IPS-11a (cell line): ENCODE measurements at regions not wholly inside any gene's neighbourhood (a gene's known extent, or its start where the extent isn't known, plus 50 kb on each side); places are given as distances from the start of the nearest gene placed in this dataset.
"Not testable (repeated sequence)": the region's sequence is repeated elsewhere in the genome, so short reads cannot be mapped to it uniquely, and the experiment has no call there.

Experiments
- H3K4me3 ChIP-seq: one replicate; pipeline ENCODE4 v1.5.1; 2013; ENCODE audit warnings: low read depth, low read length, control low read depth

DNA sequence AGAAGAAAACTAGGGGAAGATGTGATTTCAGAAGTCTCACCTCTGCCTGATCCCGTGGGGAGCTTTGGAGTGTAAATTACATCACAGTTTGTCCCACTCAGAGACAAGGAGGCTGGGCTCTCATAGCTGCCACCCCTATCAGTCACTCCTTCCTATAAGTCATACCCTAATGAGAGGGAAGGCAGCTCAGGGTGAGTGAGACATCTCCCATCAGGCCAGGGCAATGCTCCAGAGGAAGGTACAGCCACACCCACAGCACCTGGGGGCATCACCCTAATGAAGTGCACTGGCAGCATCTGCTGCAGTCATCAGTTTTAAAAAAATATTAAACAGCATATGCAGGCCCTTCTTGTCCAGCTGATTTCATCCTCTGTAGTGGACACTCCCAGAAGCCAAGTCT is 223.1 kb upstream of the NBPF12 start:
- not testable (repeated sequence) for H3K4me3 ChIP-seq

DNA sequence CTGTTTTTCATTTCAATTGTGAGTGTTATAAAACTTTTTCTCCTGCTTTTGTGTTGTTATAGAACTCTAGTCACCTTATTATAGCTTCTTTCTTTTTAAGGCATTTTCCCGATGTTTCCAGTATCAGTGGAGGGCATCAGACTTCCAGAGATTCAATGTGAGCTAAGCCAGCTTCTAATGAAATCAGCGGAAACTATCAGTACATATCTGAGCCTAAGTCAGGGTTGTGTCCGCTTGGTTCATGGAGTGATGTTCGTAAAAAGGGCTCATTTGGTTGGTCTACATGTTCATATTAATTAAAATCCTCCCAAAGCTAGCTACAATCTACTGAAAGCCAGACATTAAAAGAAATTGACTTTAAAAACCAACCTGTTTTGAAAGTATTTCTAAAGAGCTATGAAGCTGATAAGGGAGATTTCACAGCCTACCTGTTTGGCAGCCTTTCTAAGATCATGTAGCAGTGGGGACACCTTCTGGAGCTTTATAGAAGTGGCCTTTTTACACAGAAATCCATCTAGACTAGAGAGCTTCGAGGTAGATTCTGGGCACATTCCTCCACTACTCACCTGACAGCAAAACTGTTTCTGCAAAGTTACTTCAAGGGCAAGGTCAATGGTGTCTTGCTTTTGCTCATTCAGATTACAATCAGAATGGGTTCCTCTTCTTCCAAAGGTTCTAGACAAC is 227.1 kb upstream of the NBPF12 start:
- H3K4me3 ChIP-seq = not testable (repeated sequence)

DNA sequence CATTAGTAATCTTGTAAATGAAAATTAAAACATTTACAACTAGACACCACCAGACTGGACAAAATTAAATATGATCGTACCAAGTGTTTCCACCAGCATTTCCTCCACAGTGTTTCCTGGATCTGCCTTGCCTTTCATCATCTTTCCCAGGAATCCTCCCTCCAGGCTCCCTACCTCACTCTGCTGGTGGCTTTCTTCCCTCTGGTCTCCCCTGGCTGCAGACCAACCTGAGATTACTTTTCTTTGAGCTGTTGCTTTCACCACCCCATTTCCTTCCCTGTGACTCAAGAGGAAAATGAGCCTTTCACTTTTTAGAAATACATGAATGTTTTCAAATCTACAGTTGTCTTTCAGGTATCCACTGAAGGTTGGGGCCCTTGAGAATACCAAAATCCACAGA is 228.8 kb upstream of the NBPF12 start:
- H3K4me3 ChIP-seq = not testable (repeated sequence)

DNA sequence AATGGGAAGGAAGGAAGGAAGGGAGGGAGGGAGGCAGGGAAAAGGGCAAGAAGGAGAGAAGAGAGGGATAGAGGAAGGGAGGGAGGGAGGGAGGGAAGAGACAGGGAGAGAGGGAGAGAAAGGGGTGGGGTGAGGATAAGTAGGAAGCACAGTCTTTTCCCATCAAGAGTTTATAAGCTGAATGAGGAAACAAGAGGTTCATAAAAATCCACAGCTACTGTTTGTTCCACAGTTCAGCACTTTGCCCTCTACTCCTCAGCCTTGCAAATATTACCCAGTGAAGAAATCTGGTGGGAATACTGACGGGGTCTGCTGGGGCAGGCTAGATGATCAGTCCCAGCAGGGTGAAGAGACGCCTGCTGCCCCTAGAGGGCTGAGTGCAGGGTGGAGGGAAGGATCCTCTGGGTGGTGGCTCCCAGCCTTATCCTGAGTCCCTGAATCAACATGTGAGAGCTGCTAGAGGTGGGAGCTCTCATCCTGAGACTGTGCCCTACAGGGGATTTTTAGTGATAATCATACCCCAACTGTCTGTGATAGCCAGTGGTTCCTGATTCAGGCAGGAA is 233.9 kb upstream of the NBPF12 start:
- H3K4me3 ChIP-seq = not testable (repeated sequence)

DNA sequence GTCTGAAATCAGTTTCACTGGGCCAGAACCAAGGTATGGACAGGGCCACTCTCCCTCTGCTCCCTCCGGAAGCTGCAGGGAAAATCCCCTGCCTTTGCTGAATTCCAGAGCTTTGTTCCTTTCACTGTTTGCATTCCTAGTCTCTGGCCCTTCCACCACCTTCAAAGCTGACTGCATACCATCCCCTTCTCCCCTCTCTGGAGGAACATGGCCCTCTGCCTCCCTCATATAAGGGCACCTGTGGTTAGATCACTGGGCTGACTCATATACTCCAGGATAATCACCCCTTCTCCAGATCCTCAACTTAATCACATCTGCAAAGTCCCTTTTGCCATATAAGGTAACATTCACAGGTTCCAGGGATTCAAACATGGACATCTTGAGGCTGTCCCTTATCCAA is 236.8 kb upstream of the NBPF12 start:
- not testable (repeated sequence) for H3K4me3 ChIP-seq

DNA sequence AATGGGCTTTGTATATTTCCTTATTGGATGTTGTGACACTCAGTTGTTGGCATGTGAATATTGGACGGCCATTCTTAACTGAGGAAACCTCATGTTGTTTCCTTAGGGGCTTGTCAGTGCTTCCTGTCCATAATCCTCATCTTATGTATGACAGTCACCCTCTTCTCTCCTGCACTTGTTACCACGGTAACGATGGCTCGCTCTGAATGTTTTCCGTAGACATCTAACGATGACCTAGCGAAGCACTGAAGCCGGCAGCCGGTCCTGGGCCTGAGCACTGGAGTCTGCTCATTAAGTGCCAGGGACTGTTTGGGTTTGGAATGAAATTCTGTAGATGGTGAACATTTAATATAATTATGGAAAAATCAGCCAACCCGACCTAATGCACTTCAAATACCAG is 242.7 kb upstream of the NBPF12 start:
- not testable (repeated sequence) for H3K4me3 ChIP-seq

DNA sequence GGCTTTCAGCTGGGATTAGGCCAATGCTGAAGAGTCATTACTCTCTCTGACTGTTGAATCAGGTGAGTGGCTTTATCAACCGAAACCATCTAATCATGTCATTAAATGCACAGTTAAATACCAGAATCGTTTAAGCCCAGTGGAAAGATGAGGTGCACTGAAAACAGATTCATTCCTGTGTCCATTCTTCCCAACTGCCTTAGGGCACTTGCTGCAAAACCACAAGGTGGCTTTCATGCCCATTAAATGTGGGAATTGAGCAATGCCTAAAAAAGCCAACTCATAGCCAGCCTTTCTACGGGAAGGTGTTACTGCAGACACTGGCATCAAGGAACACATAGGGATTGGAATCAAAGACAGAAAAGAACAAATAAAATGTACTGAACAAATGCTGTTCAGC is 246.3 kb upstream of the NBPF12 start:
- not testable (repeated sequence) for H3K4me3 ChIP-seq

DNA sequence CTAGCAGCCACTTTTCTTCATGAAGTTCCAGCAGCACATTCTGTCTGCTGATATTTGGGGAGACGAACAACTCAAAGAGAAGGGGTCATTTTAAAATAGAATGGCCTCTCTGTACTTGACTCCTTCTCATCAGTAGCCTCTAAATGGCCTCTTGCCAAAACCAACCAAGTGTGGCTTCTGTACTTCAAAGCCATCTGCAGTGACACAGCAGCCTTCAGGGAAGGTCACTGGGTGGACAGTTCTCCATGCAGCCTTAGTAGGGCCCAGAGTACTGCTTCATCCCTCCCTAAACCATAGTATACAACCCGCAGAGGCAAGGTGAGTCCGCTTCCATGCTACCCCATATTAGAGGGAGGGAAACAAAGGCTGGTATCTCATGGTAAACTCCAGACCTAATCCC is 249.2 kb upstream of the NBPF12 start:
- not testable (repeated sequence) for H3K4me3 ChIP-seq

DNA sequence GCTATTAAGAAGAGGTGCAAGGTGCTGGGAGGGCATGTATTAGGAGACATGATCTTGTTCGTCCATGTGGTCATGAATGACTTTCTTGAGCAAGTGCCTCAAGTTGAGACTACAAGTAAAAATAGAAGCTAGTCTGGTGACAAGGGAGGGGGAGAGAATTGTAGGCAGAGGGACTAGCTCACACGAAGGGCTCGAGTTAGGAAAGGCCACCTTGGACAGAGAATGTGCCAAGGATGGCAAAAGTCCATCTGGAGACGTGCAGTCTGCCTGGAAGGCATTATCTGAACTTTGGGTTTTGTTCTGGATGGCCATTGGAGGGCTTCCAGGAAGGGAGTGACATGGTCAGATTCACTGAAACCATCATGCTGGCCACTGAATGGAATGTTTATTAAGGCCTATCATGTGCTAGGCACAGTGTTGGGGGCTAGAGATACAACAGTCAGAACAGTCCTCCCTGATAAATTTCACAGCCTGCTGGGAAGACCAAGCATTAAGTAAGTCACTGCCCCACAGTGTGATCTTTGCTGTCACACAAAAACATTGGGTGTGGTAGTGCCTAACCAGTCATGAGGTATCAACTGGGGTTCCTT is 251.3 kb upstream of the NBPF12 start:
- H3K4me3 ChIP-seq = not testable (repeated sequence)

DNA sequence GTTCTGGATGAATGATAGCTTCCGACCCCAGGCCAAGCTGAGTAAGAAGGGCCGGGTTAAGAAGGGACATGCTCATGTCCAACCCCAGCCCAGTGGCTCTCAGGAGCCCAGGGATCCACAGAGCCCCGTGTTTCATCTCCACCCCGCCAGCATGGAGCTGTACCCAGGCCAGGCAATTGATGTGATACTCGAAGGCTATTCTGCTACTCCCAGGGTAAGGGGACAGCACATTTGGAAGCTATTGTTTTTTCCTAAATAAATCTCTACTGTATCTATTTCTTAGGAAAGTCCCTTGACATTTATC is 255.0 kb upstream of the NBPF12 start:
- not testable (repeated sequence) for H3K4me3 ChIP-seq

DNA sequence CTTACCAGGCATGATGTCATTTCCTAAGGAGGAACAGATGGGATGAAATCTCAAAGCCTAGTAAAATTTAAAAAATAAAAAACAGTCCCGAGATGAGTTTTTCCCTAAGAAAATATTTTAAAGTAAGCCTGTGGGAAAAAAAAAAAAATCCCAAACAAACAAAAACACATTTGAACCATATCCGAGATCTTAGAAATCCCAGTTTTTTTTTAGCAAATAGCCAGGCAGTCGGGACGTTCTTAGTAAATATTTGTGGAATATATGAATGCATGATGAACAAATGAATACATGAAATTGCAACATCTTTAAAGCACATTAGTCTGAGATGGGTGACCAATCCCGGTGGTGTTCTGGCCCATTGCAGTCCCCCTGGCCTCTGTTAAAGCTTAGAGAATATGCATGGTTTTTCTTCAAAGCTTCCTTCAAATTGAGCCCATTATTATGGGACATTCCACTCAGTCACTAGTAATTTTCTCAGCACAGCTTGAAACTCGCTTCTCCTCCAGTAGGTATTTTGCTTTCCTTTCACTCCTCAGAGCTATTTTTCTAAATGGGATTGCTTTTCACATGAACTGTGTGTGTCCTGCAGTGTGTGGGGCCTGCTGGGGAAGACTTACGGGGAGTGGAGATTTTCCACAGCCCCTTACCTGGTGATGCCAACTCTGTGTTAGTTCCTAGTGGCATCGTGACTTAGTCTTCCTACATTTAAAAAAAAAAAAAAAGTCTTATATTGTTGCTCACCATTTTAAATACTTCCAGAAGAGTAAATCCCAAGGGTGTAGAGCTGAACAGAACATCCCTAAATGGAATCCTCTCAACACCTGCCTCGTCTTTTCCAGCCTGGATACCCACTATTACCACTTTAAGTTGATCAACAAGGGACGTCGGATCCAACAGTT is 255.6 kb upstream of the NBPF12 start:
- H3K4me3 ChIP-seq = not testable (repeated sequence)

DNA sequence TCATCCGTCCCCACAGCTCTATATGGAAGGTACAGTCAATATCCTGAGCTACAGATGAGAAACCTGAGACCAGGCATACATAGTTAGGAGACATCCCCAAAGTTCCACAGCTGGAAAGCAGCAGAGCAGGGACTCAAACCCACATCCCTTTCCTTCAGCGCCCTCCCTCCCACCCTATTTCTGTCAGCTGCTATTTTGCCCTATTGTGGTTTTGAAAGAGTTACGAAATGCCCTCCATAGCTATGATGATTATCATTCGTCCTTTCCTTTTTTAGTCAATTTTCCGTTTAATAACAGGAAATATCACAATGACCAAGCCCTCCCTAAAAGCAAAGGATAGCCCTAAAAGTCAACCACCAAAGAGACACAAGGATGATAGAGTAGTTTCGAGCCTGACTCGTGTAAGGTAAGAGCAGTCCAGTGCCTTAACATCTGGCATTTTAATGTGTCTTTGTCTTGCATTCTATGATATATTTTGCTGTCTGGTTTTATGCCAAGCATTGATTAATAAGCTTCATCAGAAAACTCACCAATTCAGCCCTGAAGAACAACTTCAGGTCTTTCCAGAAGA is 264.3 kb upstream of the NBPF12 start:
- H3K4me3 ChIP-seq = not testable (repeated sequence)

DNA sequence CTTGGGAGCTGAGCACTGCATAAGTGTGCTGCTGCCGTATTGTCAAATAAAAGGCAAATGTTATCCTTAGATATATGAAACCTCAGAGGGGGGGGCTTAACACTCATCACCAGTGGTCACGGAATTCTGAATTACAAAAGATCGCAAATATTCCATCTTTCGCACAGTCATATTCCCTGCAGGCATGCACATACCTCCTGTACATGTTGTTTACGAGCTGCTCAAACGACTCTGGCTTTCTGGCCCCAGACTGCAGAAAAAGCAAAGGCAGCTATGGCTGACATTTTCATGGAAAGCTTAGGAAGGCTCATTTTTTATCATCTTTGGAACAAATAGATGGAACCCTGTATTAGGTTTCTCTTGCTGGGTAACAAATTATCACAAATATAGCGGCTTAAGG is 265.5 kb upstream of the NBPF12 start:
- not testable (repeated sequence) for H3K4me3 ChIP-seq

DNA sequence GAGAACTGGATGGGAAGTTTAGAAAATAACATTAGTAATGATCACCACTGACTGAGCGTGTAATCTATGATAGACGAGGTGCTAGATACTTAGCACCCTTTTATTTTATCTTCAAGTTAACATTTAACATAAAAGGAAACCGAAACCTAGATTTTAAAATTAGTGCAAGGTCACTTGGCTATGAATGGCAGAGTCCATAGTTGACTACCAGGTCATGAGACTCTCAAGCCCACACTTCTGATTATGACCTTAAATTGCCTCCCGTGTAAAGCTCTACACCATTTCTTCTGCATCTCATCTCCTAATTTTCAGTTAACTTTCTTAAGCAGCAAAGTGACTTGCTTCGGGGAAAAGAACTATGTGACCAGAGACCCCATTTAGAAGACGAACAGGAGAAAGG is 266.5 kb upstream of the NBPF12 start:
- not testable (repeated sequence) for H3K4me3 ChIP-seq

DNA sequence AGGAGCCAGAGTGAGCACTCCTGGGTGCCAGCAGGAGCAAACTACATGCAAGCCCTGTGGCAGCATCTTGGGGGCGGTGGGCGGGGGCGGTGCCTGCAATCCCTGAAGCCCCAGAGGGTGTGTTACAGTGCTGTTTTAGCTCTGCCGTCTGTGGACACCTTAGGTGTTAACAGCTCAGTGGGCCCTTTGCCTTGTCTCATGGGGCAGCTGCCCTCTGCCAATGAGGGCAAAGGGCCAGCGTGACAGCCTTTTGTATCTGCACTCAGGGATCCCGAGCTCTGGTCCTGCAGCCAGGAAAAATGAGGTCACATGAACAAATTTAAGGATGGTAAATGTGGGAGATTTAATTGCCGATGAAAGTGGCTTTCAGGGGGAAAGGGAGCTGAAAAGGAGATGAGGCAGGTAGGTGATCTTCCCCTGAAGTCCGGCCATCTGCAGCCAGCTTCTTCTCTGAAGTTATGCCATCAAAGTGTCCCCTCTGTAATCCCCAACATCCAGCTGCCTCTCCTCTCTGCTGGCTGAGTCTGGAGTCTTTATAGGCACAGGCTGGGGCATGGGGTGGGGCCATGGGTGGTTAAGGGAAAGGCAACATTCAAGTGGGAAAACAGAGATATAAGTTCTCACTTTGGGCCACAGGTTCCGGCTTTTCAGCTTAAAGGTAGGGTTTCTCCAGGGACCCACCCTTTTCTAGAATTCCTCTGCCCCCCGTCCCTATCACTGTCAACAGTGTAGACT is 267.1 kb upstream of the NBPF12 start:
- not testable (repeated sequence) for H3K4me3 ChIP-seq

DNA sequence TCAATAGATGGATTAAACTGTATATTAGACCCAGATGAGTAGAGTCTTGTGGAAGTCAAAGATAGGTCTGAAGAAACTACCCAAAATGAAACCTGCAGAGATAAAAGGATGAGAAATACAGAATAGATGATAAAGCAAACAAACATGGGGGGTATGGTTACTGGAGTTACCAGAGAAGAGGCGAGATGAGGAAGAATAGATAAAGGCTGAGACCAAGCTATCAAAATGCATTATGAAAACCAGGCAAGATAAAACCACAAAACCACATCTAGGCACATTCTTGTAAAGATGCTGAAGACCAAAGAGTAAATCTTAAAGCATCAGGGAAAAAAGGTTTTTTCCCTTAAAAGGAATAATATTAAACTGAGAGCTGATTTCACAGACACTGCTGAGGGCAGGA is 271.8 kb upstream of the NBPF12 start:
- not testable (repeated sequence) for H3K4me3 ChIP-seq

DNA sequence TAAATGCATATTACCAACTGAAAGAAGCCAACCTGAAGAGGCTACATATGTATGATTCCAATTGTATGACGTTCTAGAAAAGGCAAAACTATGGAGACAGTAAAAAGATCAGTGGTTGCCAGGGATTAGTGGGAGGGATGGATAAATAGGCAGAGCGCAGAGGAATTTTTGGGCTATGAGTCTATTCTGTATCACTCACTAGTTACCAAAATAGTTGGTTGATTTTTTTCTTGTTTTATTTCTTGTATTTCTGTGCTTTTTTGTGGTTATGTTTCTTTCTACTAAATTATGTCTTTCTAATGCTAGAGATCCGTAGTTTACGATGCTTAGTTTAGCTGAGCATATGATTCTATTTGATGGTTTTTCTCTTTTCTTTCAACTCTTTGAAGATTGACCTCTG is 277.9 kb upstream of the NBPF12 start:
- H3K4me3 ChIP-seq = not testable (repeated sequence)

DNA sequence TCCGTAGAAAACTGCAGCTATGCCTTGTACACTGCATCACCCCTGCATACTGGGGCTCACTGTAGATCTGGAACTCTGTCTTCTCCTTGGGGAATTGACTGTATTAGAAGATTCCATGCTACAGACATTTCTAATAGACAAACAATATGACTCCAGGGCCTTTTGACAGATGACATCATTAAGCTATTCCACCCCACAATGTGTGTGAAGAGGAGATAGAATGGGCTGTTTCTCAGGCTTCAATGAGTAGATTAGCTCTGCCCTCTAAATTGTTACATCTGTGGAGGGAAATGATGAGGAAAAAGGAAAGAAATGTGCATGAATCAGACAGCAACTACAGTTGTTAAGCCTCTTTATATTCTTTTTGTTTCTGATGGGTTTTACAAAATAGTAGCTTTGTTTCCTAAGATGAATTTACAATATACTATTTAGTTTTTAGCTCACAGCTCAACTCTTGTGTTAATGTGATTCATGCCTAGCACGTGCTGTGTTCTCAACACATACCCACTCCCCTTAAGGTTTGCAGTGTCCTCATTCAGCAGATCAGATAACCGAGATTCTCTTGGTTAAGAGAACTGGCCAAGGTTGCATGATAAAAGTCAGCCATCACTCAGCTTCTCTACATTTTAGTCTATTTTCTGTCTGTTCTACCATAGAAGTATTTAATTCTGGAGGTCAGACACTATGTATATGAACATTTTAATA is 281.6 kb upstream of the NBPF12 start:
- H3K4me3 ChIP-seq = not testable (repeated sequence)

DNA sequence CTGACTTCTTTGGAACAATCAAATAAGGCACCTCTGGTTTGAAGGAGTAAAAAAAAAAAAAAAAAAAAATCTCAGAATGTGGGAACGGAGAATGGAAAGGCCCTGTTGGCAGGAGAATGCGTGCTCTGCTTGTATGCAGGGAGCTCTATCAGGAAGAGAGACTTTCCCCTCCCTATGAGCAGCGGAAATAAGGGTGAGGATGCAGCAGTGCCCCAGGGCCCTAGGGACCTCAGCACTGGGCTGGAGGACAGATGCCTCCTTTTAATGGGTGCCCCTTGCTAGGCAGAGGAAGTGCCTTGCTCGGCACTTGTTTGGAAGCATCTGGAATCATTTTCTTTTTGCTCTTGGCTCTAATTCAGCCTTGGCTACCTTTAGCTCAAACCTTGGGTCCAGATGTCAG is 283.4 kb upstream of the NBPF12 start:
- not testable (repeated sequence) for H3K4me3 ChIP-seq

DNA sequence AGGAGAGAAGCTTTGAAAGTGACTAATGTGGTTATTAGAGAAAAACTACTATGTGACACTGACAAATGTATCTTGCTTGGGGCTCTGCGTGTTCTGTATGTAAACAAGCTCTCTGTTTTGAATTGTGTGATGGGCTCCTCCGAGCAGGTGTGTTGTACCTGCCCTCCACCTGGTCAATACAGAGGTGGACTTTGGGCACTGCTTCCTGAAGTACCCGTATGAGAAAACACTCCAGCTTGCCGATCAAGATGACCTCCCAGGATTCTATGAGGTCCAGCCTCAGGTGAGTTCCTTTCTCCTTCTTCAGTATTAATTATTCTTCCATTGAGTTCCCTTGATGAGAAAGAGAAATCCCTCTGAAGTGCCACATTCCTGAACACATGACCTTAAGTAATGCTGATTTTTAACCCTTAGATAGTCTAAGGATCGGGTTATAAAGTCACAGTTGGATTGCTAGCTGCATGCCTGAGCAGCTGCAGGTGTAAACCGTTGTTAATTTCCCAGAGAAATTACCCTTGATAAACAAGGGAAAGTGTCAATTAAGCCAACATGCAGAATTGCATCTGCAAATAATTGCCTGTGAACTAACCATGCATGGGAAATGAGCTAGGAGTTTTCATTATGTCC is 292.0 kb upstream of the NBPF12 start:
- H3K4me3 ChIP-seq = not testable (repeated sequence)
